ENCODE measurements at regions not wholly inside any gene's neighbourhood (a gene's known extent, or its start where the extent isn't known, plus 50 kb on each side); places are given as distances from the start of the nearest gene placed in this dataset.

DNA sequence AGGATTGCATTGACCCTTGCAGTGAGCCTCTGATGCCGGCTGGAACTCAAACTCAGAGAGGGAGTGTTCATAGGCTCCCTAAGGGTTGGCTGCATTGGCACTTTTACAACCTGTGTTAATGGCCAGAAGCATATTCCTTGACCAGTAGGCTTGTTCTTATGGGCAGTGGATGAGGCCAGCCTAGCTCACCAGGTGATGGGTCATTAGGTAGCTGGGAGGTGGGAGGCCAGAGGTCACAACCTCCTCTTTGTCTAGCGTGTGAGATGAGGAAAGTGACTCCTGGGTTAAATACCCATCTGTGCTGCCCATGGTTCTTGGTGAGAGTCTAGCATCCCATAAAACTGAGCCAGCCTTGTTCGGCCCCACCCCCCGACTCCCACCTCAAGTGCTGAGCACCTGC, 275.7 kb upstream of the CTNNB1 start:
- TF ChIP-seq ARNT (IDR thresholded peaks at IDR 0.05) (no peak), NFRKB (IDR thresholded peaks at IDR 0.05) (no peak), LEF1 (IDR thresholded peaks at IDR 0.05; ENCODE audit: borderline replicate concordance) (no peak), L3MBTL2 (conservative IDR thresholded peaks at IDR 0.05) (no peak), ELF4 (IDR thresholded peaks at IDR 0.05) (no peak), SP1 (IDR thresholded peaks at IDR 0.05) (no peak), TARDBP (IDR thresholded peaks at IDR 0.05) (no peak), HDGF (IDR thresholded peaks at IDR 0.05; ENCODE audit: borderline replicate concordance) (no peak), FOXK2 (IDR thresholded peaks at IDR 0.05) (no peak), CTBP1 (IDR thresholded peaks at IDR 0.05; ENCODE audit: borderline replicate concordance) (no peak), FOXM1 (IDR thresholded peaks at IDR 0.05; ENCODE audit: borderline replicate concordance) (no peak), BHLHE40 (IDR thresholded peaks at IDR 0.05; ENCODE audit: borderline replicate concordance) (no peak), FOXA1 (IDR thresholded peaks at IDR 0.05) (no peak)
- CTCF ChIA-PET, result no interaction called here
- POLR2A ChIA-PET, result no interaction called here
- no peak for DNase-seq (ENCODE audit: extremely low spot score)

DNA sequence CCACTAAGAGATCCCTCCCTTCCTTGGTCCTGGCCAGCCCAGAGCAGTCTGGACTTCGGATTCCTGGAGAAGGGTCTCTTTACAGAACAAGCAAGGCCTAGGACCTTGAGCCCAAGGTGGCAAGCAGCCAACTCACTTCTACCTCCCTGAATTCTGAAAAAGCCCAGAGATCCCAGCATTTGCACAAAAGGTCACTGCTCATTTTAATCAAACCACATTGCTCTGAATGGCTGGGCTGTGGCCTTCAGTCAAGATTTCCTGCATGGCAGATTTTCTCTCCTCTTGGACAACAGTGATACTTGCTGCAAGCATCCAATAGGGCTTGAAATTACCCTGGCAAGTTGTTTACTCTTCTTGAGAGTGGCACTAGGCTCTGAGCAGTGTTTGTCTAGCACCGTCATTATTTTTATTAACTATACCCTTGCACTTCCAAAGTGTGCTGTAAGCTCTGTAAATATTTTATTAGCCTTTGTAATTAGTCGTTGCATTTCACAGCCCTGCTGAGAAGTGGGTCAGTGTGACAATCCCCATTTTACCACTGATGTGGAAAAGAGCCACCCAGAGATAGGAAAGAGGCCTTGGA, 274.7 kb upstream of the CTNNB1 start:
- ChIA-PET CTCF (no interaction called here), POLR2A (no interaction called here)
- no peak for TF ChIP-seq SUZ12 (IDR thresholded peaks at IDR 0.05)
- no peak for TF ChIP-seq FOXM1 (IDR thresholded peaks at IDR 0.05; ENCODE audit: borderline replicate concordance)
- TF ChIP-seq L3MBTL2 (conservative IDR thresholded peaks at IDR 0.05), result no peak
- TF ChIP-seq TARDBP (IDR thresholded peaks at IDR 0.05), result no peak
- no peak for TF ChIP-seq FOXA1 (IDR thresholded peaks at IDR 0.05)
- no peak for TF ChIP-seq ZNF384 (IDR thresholded peaks at IDR 0.05)
- TF ChIP-seq NFRKB (IDR thresholded peaks at IDR 0.05), result no peak
- TF ChIP-seq BHLHE40 (IDR thresholded peaks at IDR 0.05; ENCODE audit: borderline replicate concordance), result no peak
- TF ChIP-seq HDGF (IDR thresholded peaks at IDR 0.05; ENCODE audit: borderline replicate concordance), result no peak
- TF ChIP-seq SP1 (IDR thresholded peaks at IDR 0.05), result no peak
- TF ChIP-seq CTBP1 (IDR thresholded peaks at IDR 0.05; ENCODE audit: borderline replicate concordance), result no peak
- TF ChIP-seq, protein P1, sequence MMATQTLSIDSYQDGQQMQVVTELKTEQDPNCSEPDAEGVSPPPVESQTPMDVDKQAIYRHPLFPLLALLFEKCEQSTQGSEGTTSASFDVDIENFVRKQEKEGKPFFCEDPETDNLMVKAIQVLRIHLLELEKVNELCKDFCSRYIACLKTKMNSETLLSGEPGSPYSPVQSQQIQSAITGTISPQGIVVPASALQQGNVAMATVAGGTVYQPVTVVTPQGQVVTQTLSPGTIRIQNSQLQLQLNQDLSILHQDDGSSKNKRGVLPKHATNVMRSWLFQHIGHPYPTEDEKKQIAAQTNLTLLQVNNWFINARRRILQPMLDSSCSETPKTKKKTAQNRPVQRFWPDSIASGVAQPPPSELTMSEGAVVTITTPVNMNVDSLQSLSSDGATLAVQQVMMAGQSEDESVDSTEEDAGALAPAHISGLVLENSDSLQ (IDR thresholded peaks at IDR 0.05), result no peak
- no peak for TF ChIP-seq ARNT (IDR thresholded peaks at IDR 0.05)
- TF ChIP-seq FOXK2 (IDR thresholded peaks at IDR 0.05), result no peak
- TF ChIP-seq LEF1 (IDR thresholded peaks at IDR 0.05; ENCODE audit: borderline replicate concordance), result no peak
- no peak for TF ChIP-seq ELF4 (IDR thresholded peaks at IDR 0.05)
- no peak for DNase-seq (ENCODE audit: extremely low spot score)

GRCh38 chr3:40925231-40925630, 274.1 kb upstream of the CTNNB1 start:
- CTCF ChIA-PET, result no interaction called here
- TF ChIP-seq L3MBTL2 (conservative IDR thresholded peaks at IDR 0.05), result no peak
- no peak for TF ChIP-seq ZNF384 (IDR thresholded peaks at IDR 0.05)
- no peak for TF ChIP-seq FOXK2 (IDR thresholded peaks at IDR 0.05)
- no peak for TF ChIP-seq HDGF (IDR thresholded peaks at IDR 0.05; ENCODE audit: borderline replicate concordance)
- no peak for TF ChIP-seq SUZ12 (IDR thresholded peaks at IDR 0.05)
- TF ChIP-seq ELF4 (IDR thresholded peaks at IDR 0.05), result no peak
- no peak for TF ChIP-seq CTBP1 (IDR thresholded peaks at IDR 0.05; ENCODE audit: borderline replicate concordance)
- TF ChIP-seq SP1 (IDR thresholded peaks at IDR 0.05), result no peak
- TF ChIP-seq LEF1 (IDR thresholded peaks at IDR 0.05; ENCODE audit: borderline replicate concordance), result no peak
- no peak for TF ChIP-seq BHLHE40 (IDR thresholded peaks at IDR 0.05; ENCODE audit: borderline replicate concordance)
- DNase-seq (ENCODE audit: extremely low spot score), result no peak
- POLR2A ChIA-PET, result no interaction called here

DNA sequence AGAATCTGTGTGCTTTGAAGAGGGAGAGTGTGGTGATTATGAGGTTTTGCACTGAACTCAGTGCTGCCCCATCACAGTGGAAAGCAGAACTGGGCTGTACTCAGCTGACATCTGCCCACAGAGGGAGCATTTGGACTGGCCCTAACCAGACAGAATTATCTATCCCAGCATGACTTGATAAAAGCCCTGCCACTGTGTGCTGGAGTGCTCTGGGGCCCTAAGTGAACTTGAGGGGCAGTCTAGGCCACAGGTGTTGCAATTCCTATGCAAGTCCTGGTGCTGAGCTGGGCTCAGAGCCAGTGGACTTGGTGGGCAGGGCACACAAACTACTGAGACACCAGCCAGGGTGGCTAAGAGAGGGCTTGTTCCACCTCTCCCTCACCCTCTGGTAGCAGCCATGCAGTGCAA, 269.2 kb upstream of the CTNNB1 start:
- POLR2A ChIA-PET, result no interaction called here
- no peak for TF ChIP-seq ARNT (IDR thresholded peaks at IDR 0.05)
- TF ChIP-seq CTBP1 (IDR thresholded peaks at IDR 0.05; ENCODE audit: borderline replicate concordance), result no peak
- no peak for TF ChIP-seq LEF1 (IDR thresholded peaks at IDR 0.05; ENCODE audit: borderline replicate concordance)
- TF ChIP-seq BHLHE40 (IDR thresholded peaks at IDR 0.05; ENCODE audit: borderline replicate concordance), result no peak
- no peak for TF ChIP-seq NFRKB (IDR thresholded peaks at IDR 0.05)
- no peak for TF ChIP-seq FOXA1 (IDR thresholded peaks at IDR 0.05)
- no peak for TF ChIP-seq SP1 (IDR thresholded peaks at IDR 0.05)
- TF ChIP-seq, protein P1 (IDR thresholded peaks at IDR 0.05), result no peak
- TF ChIP-seq FOXK2 (IDR thresholded peaks at IDR 0.05), result no peak
- no peak for DNase-seq (ENCODE audit: extremely low spot score)
- CTCF ChIA-PET, result no interaction called here

DNA sequence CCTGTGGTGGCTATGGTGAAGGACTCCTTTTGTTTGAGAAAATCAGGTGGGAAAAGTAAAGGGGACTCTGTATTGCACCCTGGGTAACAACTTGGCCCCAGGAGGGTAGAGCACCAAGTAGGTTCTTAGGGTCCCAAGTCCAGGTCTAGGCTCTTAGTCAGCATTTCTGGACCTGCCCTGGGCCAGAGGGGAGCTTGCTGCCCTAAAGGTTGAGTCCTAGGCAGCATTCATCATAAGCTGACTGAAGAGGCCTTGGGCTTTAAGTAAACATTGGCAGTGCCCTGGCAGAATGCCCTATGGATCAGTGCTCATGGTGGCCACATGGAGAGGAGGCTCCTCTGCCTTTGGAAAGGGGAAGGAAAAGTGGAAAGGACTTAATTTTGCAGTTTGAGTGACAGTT, 268.5 kb upstream of the CTNNB1 start:
- TF ChIP-seq LEF1 (IDR thresholded peaks at IDR 0.05; ENCODE audit: borderline replicate concordance), result no peak
- TF ChIP-seq, protein P1 (IDR thresholded peaks at IDR 0.05), result no peak
- TF ChIP-seq NFRKB (IDR thresholded peaks at IDR 0.05), result no peak
- TF ChIP-seq FOXM1 (IDR thresholded peaks at IDR 0.05; ENCODE audit: borderline replicate concordance), result no peak
- TF ChIP-seq L3MBTL2 (conservative IDR thresholded peaks at IDR 0.05), result no peak
- no peak for TF ChIP-seq SP1 (IDR thresholded peaks at IDR 0.05)
- TF ChIP-seq FOXA1 (IDR thresholded peaks at IDR 0.05), result no peak
- TF ChIP-seq ZNF384 (IDR thresholded peaks at IDR 0.05), result no peak
- TF ChIP-seq TARDBP (IDR thresholded peaks at IDR 0.05), result no peak
- TF ChIP-seq HDGF (IDR thresholded peaks at IDR 0.05; ENCODE audit: borderline replicate concordance), result no peak
- TF ChIP-seq ELF4 (IDR thresholded peaks at IDR 0.05), result no peak
- no peak for TF ChIP-seq BHLHE40 (IDR thresholded peaks at IDR 0.05; ENCODE audit: borderline replicate concordance)
- no peak for TF ChIP-seq FOXK2 (IDR thresholded peaks at IDR 0.05)
- TF ChIP-seq CTBP1 (IDR thresholded peaks at IDR 0.05; ENCODE audit: borderline replicate concordance), result no peak
- TF ChIP-seq SUZ12 (IDR thresholded peaks at IDR 0.05), result no peak
- no peak for TF ChIP-seq ARNT (IDR thresholded peaks at IDR 0.05)
- no peak for DNase-seq (ENCODE audit: extremely low spot score)
- ChIA-PET POLR2A (no interaction called here), CTCF (no interaction called here)

DNA sequence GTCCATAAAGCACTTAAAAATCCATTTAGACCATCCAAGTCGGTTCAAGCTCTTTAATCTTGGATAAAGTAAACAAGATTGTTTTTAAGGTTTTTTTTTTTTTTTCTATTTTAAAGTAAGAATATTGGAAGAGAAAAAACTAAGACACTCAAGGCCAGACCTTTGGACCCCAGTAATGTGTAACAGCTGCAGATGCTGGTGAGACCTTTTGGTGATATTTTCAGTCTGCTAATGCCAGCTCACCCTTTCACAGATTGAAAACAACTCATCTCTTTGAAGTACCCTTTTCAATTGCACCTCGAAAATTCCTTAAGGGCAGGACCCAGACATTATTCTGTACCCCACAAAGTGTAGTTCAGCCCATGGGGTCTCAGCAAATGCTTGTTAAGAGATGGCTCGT, 260.7 kb upstream of the CTNNB1 start:
- DNase-seq (ENCODE audit: extremely low spot score), result no peak
- no peak for TF ChIP-seq ZNF384 (IDR thresholded peaks at IDR 0.05)
- no peak for TF ChIP-seq ARNT (IDR thresholded peaks at IDR 0.05)
- TF ChIP-seq, protein P1 (IDR thresholded peaks at IDR 0.05), result no peak
- TF ChIP-seq HDGF (IDR thresholded peaks at IDR 0.05; ENCODE audit: borderline replicate concordance), result no peak
- TF ChIP-seq BHLHE40 (IDR thresholded peaks at IDR 0.05; ENCODE audit: borderline replicate concordance), result no peak
- TF ChIP-seq TARDBP (IDR thresholded peaks at IDR 0.05), result no peak
- no peak for TF ChIP-seq FOXA1 (IDR thresholded peaks at IDR 0.05)
- TF ChIP-seq NFRKB (IDR thresholded peaks at IDR 0.05), result no peak
- no peak for TF ChIP-seq SUZ12 (IDR thresholded peaks at IDR 0.05)
- TF ChIP-seq L3MBTL2 (conservative IDR thresholded peaks at IDR 0.05), result no peak
- ChIA-PET POLR2A (no interaction called here), CTCF (no interaction called here)
